Effector memory CD8-positive, alpha-beta T cell (primary cell): ENCODE measurements at regions not wholly inside any gene's neighbourhood (a gene's known extent, or its start where the extent isn't known, plus 50 kb on each side); places are given as distances from the start of the nearest gene placed in this dataset.
"Not testable (repeated sequence)": the region's sequence is repeated elsewhere in the genome, so short reads cannot be mapped to it uniquely, and the experiment has no call there.

Source experiments
- ATAC-seq: fragments of 150-1000 bp; cut with Tn5 transposase; replicated peaks from 2 replicates; pipeline ENCODE4 v1.10.0; 2021; ENCODE audit warnings: mild to moderate bottlenecking, moderate library complexity
- DNase-seq, 3 experiments: peaks; one replicate each; pipeline ENCODE4 v3.0.0; 2021
- H3K27ac Mint-ChIP-seq, 2 donors: one replicate each; pipeline ENCODE4 v1.8.0; 2022; ENCODE audit warnings: mild to moderate bottlenecking in 2 of 2, mixed read lengths in 2 of 2, moderate library complexity in 2 of 2
- H3K27me3 Mint-ChIP-seq, 2 donors: one replicate each; pipeline ENCODE4 v1.8.0; 2022; ENCODE audit warnings: mixed read lengths in 2 of 2
- H3K36me3 Mint-ChIP-seq: one replicate; pipeline ENCODE4 v1.8.0; 2022; ENCODE audit warnings: mild to moderate bottlenecking, moderate library complexity, mixed read lengths; ENCODE audit not compliant: insufficient read depth
- H3K4me1 Mint-ChIP-seq, 2 donors: one replicate each; pipeline ENCODE4 v1.8.0; 2022; ENCODE audit warnings: low read depth in 2 of 2, mixed read lengths in 2 of 2
- H3K4me3 Mint-ChIP-seq, 2 donors: one replicate each; pipeline ENCODE4 v1.8.0; 2022; ENCODE audit warnings: mild to moderate bottlenecking in 2 of 2, mixed read lengths in 2 of 2, moderate library complexity in 2 of 2
- H3K9me3 Mint-ChIP-seq, 2 donors: one replicate each; pipeline ENCODE4 v1.8.0; 2022; ENCODE audit warnings: mixed read lengths in 2 of 2

DNA sequence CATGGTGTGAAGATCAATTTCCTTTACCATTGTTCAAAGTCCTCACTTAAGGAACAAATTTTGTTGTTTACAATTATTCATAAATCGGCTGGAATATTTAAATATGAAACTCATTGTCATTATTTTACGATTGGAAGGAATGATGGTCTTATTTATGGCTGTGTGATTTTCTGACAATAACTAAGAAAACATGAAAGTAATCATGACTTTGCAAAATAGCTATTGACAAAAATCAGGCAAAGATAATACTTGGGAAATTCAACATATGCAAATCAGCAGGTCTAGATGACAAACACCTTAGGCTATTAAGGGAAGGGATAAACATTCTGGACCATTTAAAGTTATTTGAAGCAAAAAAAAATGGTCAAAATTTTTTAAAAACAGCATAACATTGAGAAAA, 654.8 kb upstream of the CNTN5 start:
- Mint-ChIP-seq H3K9me3 (peaks cover 6 to 8% of the 10 kb centered on the region in 2 donors), H3K27ac (no peak overlapping the region), H3K4me3 (no peak overlapping the region), H3K36me3 (peaks cover 3% of the 10 kb centered on the region), H3K27me3 (no peaks in the 10 kb centered on the region), H3K4me1 (no peaks in the 10 kb centered on the region)
- ATAC-seq (no peak), DNase-seq (no peak)

- Mint-ChIP-seq H3K4me3 (no peak overlapping the region), H3K9me3 (peaks cover 0 to 5% of the 10 kb centered on the region in 2 donors), H3K27ac (no peak overlapping the region), H3K4me1 (no peaks in the 10 kb centered on the region), H3K36me3 (no peaks in the 10 kb centered on the region), H3K27me3 (no peaks in the 10 kb centered on the region)
- DNase-seq (no peak), ATAC-seq (no peak)
Observed at GRCh38 chr11:98390391-98390790, 630.4 kb upstream of the CNTN5 start.

DNA sequence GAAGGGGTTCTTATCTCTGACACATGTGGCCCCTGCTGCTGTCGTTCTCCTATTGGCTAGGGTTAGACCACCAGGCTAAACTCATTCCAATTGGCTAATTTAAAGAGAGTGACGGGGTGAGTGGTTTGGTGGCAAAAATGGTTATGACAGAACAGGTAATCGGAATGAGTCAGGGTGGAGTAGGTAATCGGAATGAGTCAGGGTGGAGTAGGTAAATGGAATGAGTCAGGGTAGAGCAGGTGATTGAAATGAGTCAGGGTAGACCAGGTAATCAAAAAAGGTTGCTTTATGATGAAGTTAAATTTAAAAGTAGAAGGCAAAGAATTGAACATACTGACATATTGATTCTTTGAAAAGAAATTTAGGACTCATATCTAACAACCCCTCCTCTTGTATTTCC, 626.2 kb upstream of the CNTN5 start:
- H3K9me3 Mint-ChIP-seq, H3K27ac Mint-ChIP-seq, ATAC-seq: not testable (repeated sequence)

DNA sequence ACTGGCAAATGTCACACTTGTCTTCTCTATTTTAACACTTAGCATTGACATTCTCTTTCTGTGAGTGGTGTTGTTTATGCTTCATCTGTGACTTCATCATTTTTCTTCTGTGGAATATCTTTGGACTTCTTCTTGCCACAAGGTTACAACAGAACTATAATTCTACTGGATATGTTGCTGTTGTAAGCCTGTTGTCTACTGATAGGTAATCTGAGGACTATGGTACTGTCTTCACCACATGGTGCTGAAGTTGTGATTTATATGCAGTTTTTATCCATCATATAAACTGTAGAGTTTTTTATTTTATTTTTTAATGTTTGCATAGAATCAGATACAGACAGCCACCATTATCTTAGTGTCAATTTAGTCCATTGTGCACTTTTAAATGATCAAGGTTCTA, 622.2 kb upstream of the CNTN5 start:
- Mint-ChIP-seq H3K4me3 (no peak overlapping the region), H3K27ac (no peak overlapping the region), H3K27me3 (no peaks in the 10 kb centered on the region), H3K4me1 (no peaks in the 10 kb centered on the region), H3K36me3 (no peaks in the 10 kb centered on the region), H3K9me3 (peaks cover 0 to 7% of the 10 kb centered on the region in 2 donors)
- no peak for ATAC-seq
- no peak for DNase-seq

More for the DNA sequence above, 626.2 kb upstream of the CNTN5 start:
- not testable (repeated sequence) for H3K36me3 Mint-ChIP-seq, H3K4me3 Mint-ChIP-seq, H3K27me3 Mint-ChIP-seq, H3K4me1 Mint-ChIP-seq, DNase-seq

- H3K9me3 Mint-ChIP-seq: peaks cover 4 to 23% of the 10 kb centered on the region in 2 donors
- ATAC-seq (no peak), DNase-seq (no peak)
- H3K27me3 Mint-ChIP-seq: no peaks in the 10 kb centered on the region
- H3K4me3 Mint-ChIP-seq: no peak overlapping the region
- no peak overlapping the region for H3K27ac Mint-ChIP-seq
- H3K36me3 Mint-ChIP-seq: no peaks in the 10 kb centered on the region
- H3K4me1 Mint-ChIP-seq: no peaks in the 10 kb centered on the region
Observed at GRCh38 chr11:98409069-98409468, 611.7 kb upstream of the CNTN5 start.

- H3K9me3 Mint-ChIP-seq: peaks cover 4 to 23% of the 10 kb centered on the region in 2 donors
- ATAC-seq: no peak
Observed at GRCh38 chr11:98411777-98412176, 609.0 kb upstream of the CNTN5 start.

DNA sequence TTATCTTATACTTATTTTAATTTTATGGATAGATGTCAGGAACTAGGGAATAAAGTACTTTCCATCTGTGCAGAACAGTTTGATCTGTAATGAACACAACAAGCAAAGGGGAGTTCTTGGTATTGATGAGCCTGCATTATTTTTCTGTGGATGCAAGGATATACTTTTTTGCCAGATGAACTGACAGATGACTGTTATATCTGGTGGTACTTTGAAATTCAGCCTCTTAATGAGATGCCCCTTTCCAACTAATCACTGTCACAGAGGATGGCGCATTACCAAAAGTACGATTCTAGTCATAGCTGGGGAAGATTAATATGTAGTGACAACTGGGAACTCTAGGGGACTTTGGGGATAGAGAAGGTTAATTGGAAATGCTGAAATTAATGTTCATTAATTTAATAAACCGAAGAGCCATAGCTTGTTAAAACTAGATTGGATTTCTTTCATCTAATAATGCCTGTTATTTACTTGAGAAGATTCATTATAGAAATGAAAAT, 603.4 kb upstream of the CNTN5 start:
- no peak for ATAC-seq
- no peak overlapping the region for H3K4me3 Mint-ChIP-seq
- peaks cover 3 to 8% of the 10 kb centered on the region in 2 donors for H3K9me3 Mint-ChIP-seq
- DNase-seq: no peak
- no peaks in the 10 kb centered on the region for H3K4me1 Mint-ChIP-seq
- H3K27ac Mint-ChIP-seq: no peak overlapping the region
- H3K36me3 Mint-ChIP-seq: no peaks in the 10 kb centered on the region
- no peaks in the 10 kb centered on the region for H3K27me3 Mint-ChIP-seq

More at GRCh38 chr11:98411777-98412176, 609.0 kb upstream of the CNTN5 start:
- H3K36me3 Mint-ChIP-seq: no peaks in the 10 kb centered on the region
- no peaks in the 10 kb centered on the region for H3K4me1 Mint-ChIP-seq
- no peak for DNase-seq
- no peaks in the 10 kb centered on the region for H3K27me3 Mint-ChIP-seq
- H3K4me3 Mint-ChIP-seq: no peak overlapping the region
- H3K27ac Mint-ChIP-seq: no peak overlapping the region

- H3K27ac Mint-ChIP-seq: no peak overlapping the region
- H3K4me1 Mint-ChIP-seq: no peaks in the 10 kb centered on the region
- no peaks in the 10 kb centered on the region for H3K27me3 Mint-ChIP-seq
- no peak overlapping the region for H3K4me3 Mint-ChIP-seq
- no peak for ATAC-seq
- no peak for DNase-seq
- peaks cover 5 to 16% of the 10 kb centered on the region in 2 donors for H3K9me3 Mint-ChIP-seq
- no peaks in the 10 kb centered on the region for H3K36me3 Mint-ChIP-seq
Observed at GRCh38 chr11:98423933-98424332, 596.8 kb upstream of the CNTN5 start.

DNA sequence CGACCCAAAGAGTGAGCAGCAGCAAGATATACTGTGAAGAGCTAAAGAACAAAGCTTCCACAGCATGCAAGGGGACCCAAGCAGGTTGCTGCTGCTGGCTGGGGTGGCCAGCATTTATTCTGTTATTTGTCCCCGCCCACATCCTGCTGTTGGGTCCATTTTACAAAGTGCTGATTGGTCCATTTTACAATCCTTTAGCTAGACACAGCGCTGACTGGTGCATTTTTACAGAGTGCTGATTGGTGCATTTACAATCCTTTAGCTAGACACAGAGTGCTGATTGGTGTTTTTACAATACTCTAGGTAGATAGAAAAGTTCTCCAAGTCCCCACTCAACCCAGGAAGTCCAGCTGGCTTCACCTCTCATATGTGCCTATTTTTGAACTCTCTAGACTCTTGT, 596.0 kb upstream of the CNTN5 start:
- H3K4me3 Mint-ChIP-seq, H3K36me3 Mint-ChIP-seq, ATAC-seq, DNase-seq, H3K27me3 Mint-ChIP-seq, H3K4me1 Mint-ChIP-seq, H3K27ac Mint-ChIP-seq: not testable (repeated sequence)
- H3K9me3 Mint-ChIP-seq: peaks cover 5 to 24% of the 10 kb centered on the region in 2 donors

- H3K4me3 Mint-ChIP-seq: no peak overlapping the region
- ATAC-seq (no peak), DNase-seq (no peak)
- H3K27ac Mint-ChIP-seq: no peak overlapping the region
- H3K27me3 Mint-ChIP-seq: no peaks in the 10 kb centered on the region
- H3K36me3 Mint-ChIP-seq: no peaks in the 10 kb centered on the region
- H3K4me1 Mint-ChIP-seq: no peaks in the 10 kb centered on the region
- peaks cover 10 to 24% of the 10 kb centered on the region in 2 donors for H3K9me3 Mint-ChIP-seq
Observed at GRCh38 chr11:98431463-98432359, 589.0 kb upstream of the CNTN5 start.

- Mint-ChIP-seq H3K27ac (no peak overlapping the region), H3K27me3 (no peaks in the 10 kb centered on the region), H3K4me1 (no peaks in the 10 kb centered on the region), H3K4me3 (no peak overlapping the region), H3K9me3 (peaks cover 10 to 21% of the 10 kb centered on the region in 2 donors), H3K36me3 (no peaks in the 10 kb centered on the region)
- DNase-seq: no peak
- no peak for ATAC-seq
Observed at GRCh38 chr11:98434296-98434695, 586.5 kb upstream of the CNTN5 start.

DNA sequence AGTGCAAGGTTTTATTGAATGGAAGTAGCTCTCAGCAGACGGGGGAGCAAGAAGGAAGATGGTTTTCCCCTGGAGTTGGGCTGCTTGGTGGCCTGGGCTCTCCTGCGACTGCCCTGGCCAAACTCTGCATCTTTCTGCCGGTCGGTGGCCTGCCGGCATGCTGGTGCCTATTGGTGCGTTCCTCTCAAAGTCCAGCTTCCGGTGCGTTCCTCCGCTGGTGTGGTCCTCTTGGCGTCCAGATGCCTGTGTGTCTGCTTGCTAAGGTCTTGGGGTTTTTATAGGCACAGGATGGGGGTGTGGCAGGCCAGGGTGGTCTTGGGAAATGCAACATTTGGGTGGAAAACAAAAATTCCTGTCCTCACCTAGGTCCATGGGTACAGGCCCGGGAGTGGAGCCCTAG, 567.4 kb upstream of the CNTN5 start:
- DNase-seq (no peak), ATAC-seq (no peak)
- Mint-ChIP-seq H3K27ac (no peak overlapping the region), H3K36me3 (no peaks in the 10 kb centered on the region), H3K9me3 (peaks cover 8 to 29% of the 10 kb centered on the region in 2 donors), H3K4me3 (no peak overlapping the region), H3K27me3 (no peaks in the 10 kb centered on the region), H3K4me1 (no peaks in the 10 kb centered on the region)

GRCh38 chr11:98455500-98456307, 565.0 kb upstream of the CNTN5 start:
- no peak overlapping the region for H3K27ac Mint-ChIP-seq
- H3K27me3 Mint-ChIP-seq: no peaks in the 10 kb centered on the region
- DNase-seq: no peak
- peaks cover 8 to 40% of the 10 kb centered on the region in 2 donors for H3K9me3 Mint-ChIP-seq
- H3K36me3 Mint-ChIP-seq: no peaks in the 10 kb centered on the region
- H3K4me1 Mint-ChIP-seq: no peaks in the 10 kb centered on the region
- H3K4me3 Mint-ChIP-seq: no peak overlapping the region
- ATAC-seq: no peak
